GM12873 (cell line): ENCODE measurements at regions not wholly inside any gene's neighbourhood (a gene's known extent, or its start where the extent isn't known, plus 50 kb on each side); places are given as distances from the start of the nearest gene placed in this dataset.

Experiments
- TF ChIP-seq, protein P1 (sequence below): IDR thresholded peaks from 2 replicates; pipeline ENCODE4 v1.5.1; 2012; ENCODE audit warnings: low read depth, mild to moderate bottlenecking, moderate library complexity, low read length, control low read depth; ENCODE audit not compliant: insufficient read depth; ENCODE audit errors: missing control alignments

DNA sequence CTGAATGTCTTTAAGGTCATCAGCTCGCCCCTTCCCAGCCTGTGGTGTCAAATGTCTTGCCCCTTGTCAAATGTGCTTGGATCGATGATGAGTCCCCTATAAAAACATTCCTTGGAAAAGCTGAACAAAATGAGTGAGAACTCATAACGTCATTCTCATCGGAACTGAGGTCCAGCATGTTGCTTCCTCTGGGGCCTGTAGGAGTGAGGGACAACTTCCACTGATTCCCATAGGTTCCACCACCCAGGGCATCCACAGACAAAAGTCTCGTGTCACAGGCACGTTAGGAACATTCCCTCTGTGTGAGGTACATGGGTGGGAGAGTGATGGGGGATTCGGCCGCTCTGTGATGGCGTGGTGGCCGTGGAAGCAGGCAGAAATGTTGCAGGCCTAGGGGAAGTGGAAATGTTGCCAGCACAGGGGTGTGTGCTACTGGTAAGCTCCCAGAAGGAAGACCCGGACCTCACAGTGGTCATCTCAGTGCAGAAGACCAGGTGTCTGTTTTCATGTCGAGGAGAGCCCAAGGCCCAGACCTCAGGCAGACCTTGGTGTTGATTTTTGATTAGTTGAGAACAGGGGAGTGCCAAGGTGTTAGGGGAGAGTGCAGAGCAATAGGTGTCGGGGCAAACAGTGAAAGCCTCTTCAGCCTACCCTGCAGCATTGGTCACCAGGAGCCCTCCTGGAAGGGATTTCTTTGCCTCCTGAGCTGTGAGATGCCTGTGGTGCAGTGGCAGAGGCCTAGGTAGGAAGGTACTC is 96.8 kb downstream of the SNRPN start:
- TF ChIP-seq, protein P1, sequence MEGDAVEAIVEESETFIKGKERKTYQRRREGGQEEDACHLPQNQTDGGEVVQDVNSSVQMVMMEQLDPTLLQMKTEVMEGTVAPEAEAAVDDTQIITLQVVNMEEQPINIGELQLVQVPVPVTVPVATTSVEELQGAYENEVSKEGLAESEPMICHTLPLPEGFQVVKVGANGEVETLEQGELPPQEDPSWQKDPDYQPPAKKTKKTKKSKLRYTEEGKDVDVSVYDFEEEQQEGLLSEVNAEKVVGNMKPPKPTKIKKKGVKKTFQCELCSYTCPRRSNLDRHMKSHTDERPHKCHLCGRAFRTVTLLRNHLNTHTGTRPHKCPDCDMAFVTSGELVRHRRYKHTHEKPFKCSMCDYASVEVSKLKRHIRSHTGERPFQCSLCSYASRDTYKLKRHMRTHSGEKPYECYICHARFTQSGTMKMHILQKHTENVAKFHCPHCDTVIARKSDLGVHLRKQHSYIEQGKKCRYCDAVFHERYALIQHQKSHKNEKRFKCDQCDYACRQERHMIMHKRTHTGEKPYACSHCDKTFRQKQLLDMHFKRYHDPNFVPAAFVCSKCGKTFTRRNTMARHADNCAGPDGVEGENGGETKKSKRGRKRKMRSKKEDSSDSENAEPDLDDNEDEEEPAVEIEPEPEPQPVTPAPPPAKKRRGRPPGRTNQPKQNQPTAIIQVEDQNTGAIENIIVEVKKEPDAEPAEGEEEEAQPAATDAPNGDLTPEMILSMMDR = no peak

DNA sequence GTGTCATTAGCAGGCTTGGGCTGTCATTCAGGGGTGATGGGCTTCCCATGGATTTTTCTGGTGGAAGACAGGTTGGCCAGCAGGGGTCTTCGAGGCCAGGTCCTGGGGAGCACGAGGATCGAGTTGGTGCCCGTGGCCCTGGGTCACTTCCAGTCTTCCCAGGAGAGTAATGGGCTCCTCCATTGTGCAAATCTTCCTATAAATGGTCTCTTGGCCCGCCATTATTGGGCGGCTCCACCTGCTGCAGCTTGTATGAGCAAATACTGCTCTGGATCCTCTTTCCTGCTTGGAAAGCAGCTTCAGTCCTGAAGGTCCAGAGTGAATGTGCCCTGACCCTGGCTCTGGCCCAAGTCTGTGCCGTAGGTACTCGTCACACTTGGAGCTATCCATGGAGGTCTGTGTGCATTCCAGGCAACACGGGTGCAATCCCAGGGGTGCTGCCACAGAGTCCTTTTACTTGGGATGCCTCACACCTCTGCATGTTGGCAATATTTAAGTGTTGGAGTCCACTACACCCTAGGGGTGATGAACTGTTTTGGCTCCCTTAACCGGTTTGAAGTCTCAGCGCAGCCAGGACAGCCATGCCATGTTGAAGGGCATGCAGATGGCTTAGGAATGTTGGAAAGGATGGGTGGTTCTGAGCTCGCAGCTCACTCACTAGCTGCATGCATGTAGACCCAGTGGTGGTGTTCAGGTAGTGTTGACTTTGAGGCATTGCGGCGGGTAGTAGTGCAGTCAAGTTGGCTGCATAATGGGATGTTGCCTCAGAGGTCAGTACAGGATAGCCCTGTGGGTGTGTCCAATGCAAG is 97.6 kb downstream of the SNRPN start:
- TF ChIP-seq, protein P1 = no peak

DNA sequence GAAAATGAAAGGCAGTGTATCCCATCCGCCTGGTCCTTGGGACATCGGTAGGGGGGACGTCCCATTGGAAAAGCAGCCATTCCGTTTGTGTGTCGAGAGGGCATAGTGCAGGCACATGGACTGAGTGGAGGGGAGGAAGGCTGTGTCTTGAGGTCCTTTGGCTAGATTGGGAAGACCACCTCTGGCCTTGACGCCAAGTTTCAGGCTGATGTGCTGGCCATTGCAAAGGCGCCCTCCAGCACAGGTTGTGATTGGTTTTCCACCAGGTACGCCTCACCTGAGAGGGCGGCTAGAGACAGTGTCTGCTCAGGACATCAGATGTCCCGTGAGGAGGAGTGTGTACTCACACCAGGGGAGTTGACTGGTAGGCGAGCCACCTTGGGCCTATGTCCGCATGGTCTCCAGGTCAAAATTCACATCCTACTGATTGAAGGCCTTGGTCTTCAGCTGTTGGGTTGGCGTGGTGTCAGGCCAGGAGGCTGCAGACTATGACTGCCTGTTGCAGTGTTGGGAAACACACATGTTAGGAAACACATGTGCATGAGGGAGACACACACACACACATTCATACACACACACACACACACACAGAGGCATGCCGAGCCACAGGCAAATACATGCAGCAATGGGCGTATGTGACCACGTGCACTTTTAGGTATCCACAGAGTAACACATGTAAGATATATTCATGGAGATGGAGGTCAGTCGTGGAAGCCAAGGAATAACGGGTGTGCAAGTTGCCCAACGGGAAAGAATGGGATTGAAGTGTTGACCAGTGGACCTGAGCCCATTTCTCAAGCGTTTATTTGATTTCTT is 98.4 kb downstream of the SNRPN start:
- TF ChIP-seq, protein P1 = no peak

DNA sequence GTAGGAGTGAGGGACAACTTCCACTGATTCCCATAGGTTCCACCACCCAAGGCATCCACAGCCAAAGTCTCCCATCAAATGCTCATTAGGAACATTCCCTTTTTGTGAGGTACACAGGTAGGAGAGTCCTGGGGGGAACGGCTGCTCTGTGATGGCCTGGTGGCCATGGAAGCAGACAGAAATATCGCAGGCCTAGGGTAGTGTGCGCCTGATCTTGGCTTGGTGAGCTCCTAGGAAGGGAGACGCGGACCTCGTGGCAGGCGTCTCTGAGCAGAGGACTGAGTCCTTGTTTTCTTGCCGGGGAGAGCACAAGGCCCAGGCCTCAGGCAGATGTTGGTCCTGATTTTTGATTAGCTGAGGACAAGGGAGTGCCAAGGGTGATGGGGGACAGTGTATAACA is 99.5 kb downstream of the SNRPN start:
- TF ChIP-seq, protein P1 = no peak

DNA sequence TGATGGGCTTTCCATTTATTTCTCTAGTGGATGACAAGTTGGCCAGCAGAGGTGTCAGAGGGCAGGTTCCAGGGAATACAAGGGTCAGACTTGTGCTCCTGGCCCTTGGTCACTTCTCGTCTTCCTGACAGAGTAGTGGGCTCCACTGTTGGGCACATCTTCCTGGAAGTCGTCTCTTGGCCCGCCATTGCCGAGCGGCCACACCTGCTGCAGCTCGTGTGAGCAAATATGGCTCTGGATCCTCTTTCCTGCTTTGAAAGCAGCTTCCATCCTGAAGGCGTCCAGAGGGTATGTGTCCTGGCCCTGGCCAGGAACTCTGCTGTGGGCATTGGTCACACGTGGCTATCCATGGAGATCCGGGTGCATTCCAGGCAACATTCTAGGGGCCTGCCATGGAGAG is 100.2 kb downstream of the SNRPN start:
- TF ChIP-seq, protein P1 = no peak

DNA sequence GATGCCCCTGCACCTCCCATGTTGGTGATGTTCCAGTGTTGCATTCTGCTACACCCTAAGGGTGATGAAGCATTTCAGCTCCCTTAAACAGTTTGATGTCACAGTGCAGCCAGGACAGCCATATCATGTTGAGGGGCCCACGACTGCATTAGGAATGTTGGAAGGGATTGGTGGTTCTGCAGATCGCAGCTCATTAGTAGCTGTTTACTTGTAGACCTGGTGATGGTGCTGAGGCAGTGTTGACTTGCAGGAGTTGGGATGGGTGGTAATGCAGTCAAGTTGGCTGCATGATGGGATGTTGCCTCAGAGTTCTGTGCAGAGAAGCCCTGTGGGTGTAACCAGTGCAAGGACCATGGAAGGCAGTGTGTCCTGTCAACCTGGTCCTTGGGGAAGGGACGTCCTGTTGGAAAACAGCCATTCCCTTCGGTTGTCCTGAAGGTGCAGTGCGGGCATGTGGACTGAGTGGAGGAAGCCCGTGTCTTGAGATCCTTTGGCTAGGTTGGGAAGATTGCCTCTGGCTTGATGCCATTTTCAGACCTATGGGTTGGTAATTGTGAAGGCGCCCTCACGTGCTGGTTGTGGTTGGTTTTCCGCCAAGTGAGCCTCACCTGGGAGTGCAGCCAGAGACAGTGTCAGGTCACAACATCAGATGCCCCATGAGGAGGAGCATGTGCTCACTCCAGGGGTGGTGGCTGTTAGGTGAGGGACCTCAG is 100.7 kb downstream of the SNRPN start:
- TF ChIP-seq, protein P1 = no peak
